ENCODE measurements at regions not wholly inside any gene's neighbourhood (a gene's known extent, or its start where the extent isn't known, plus 50 kb on each side); places are given as distances from the start of the nearest gene placed in this dataset.
"Not testable (repeated sequence)": the region's sequence is repeated elsewhere in the genome, so short reads cannot be mapped to it uniquely, and the experiment has no call there.

- no peaks in the 10 kb centered on the region for H3K4me1 Mint-ChIP-seq
- no peak overlapping the region for H3K27ac Mint-ChIP-seq
- peaks cover 6% of the 10 kb centered on the region for H3K9me3 Mint-ChIP-seq
- DNase-seq (ENCODE audit: low spot score in 2 of 2) (no peak), ATAC-seq (no peak)
- H3K4me3 Mint-ChIP-seq: no peak overlapping the region
- H3K36me3 Mint-ChIP-seq: no peaks in the 10 kb centered on the region
Measured at GRCh38 chr6:19699932-19700331, 137.2 kb upstream of the ID4 start.

GRCh38 chr6:19705606-19706005 is 131.6 kb upstream of the ID4 start:
- H3K36me3 Mint-ChIP-seq: no peaks in the 10 kb centered on the region
- no peak overlapping the region for H3K4me3 Mint-ChIP-seq
- no peaks in the 10 kb centered on the region for H3K4me1 Mint-ChIP-seq
- ATAC-seq (no peak), DNase-seq (ENCODE audit: low spot score in 2 of 2) (no peak)
- H3K27ac Mint-ChIP-seq: no peak overlapping the region
- peaks cover 2% of the 10 kb centered on the region for H3K9me3 Mint-ChIP-seq

- Mint-ChIP-seq H3K36me3 (no peaks in the 10 kb centered on the region), H3K4me3 (no peak overlapping the region), H3K9me3 (no peaks in the 10 kb centered on the region), H3K27ac (no peak overlapping the region), H3K4me1 (no peaks in the 10 kb centered on the region)
- ATAC-seq (no peak), DNase-seq (ENCODE audit: low spot score in 2 of 2) (no peak)
Measured at GRCh38 chr6:19712012-19712688, 125.0 kb upstream of the ID4 start.

- Mint-ChIP-seq H3K4me1 (no peaks in the 10 kb centered on the region), H3K27ac (no peak overlapping the region), H3K4me3 (no peak overlapping the region), H3K9me3 (no peaks in the 10 kb centered on the region), H3K36me3 (no peaks in the 10 kb centered on the region)
- ATAC-seq (no peak), DNase-seq (ENCODE audit: low spot score in 2 of 2) (no peak)
Measured at GRCh38 chr6:19712998-19713397, 124.2 kb upstream of the ID4 start.

GRCh38 chr6:19713411-19713810 is 123.8 kb upstream of the ID4 start:
- no peaks in the 10 kb centered on the region for H3K36me3 Mint-ChIP-seq
- ATAC-seq (no peak), DNase-seq (ENCODE audit: low spot score in 2 of 2) (no peak)
- no peaks in the 10 kb centered on the region for H3K9me3 Mint-ChIP-seq
- H3K4me1 Mint-ChIP-seq: no peaks in the 10 kb centered on the region
- H3K27ac Mint-ChIP-seq: no peak overlapping the region
- no peak overlapping the region for H3K4me3 Mint-ChIP-seq

- no peak for ATAC-seq
- H3K9me3 Mint-ChIP-seq: no peaks in the 10 kb centered on the region
- DNase-seq (ENCODE audit: low spot score in 2 of 2): no peak
- no peaks in the 10 kb centered on the region for H3K36me3 Mint-ChIP-seq
- H3K4me3 Mint-ChIP-seq: no peak overlapping the region
- H3K27ac Mint-ChIP-seq: no peak overlapping the region
- H3K4me1 Mint-ChIP-seq: no peaks in the 10 kb centered on the region
Measured at GRCh38 chr6:19713984-19714383, 123.2 kb upstream of the ID4 start.

GRCh38 chr6:19714434-19715166 is 122.6 kb upstream of the ID4 start:
- Mint-ChIP-seq H3K4me1 (no peaks in the 10 kb centered on the region), H3K27ac (no peak overlapping the region), H3K36me3 (no peaks in the 10 kb centered on the region), H3K4me3 (no peak overlapping the region), H3K9me3 (no peaks in the 10 kb centered on the region)
- no peak for ATAC-seq
- DNase-seq (ENCODE audit: low spot score in 2 of 2): no peak

GRCh38 chr6:19715167-19715551 is 122.0 kb upstream of the ID4 start:
- H3K36me3 Mint-ChIP-seq: no peaks in the 10 kb centered on the region
- H3K4me3 Mint-ChIP-seq: no peak overlapping the region
- no peaks in the 10 kb centered on the region for H3K4me1 Mint-ChIP-seq
- H3K9me3 Mint-ChIP-seq: no peaks in the 10 kb centered on the region
- H3K27ac Mint-ChIP-seq: no peak overlapping the region
- ATAC-seq: no peak
- DNase-seq (ENCODE audit: low spot score in 2 of 2): no peak

- Mint-ChIP-seq H3K4me1 (no peaks in the 10 kb centered on the region), H3K36me3 (no peaks in the 10 kb centered on the region), H3K4me3 (no peak overlapping the region), H3K27ac (no peak overlapping the region), H3K9me3 (no peaks in the 10 kb centered on the region)
- no peak for ATAC-seq
- DNase-seq (ENCODE audit: low spot score in 2 of 2): no peak
Measured at GRCh38 chr6:19719691-19720128, 117.5 kb upstream of the ID4 start.

GRCh38 chr6:19721766-19722377 is 115.3 kb upstream of the ID4 start:
- ATAC-seq (no peak), DNase-seq (ENCODE audit: low spot score in 2 of 2) (no peak)
- H3K36me3 Mint-ChIP-seq: no peaks in the 10 kb centered on the region
- no peaks in the 10 kb centered on the region for H3K4me1 Mint-ChIP-seq
- H3K9me3 Mint-ChIP-seq: peaks cover 6% of the 10 kb centered on the region
- no peak overlapping the region for H3K4me3 Mint-ChIP-seq
- no peak overlapping the region for H3K27ac Mint-ChIP-seq

GRCh38 chr6:19722999-19723398 is 114.2 kb upstream of the ID4 start:
- H3K4me3 Mint-ChIP-seq: no peak overlapping the region
- no peaks in the 10 kb centered on the region for H3K4me1 Mint-ChIP-seq
- H3K9me3 Mint-ChIP-seq: peaks cover 6% of the 10 kb centered on the region
- no peak overlapping the region for H3K27ac Mint-ChIP-seq
- ATAC-seq (no peak), DNase-seq (ENCODE audit: low spot score in 2 of 2) (no peak)
- H3K36me3 Mint-ChIP-seq: no peaks in the 10 kb centered on the region

- Mint-ChIP-seq H3K36me3 (no peaks in the 10 kb centered on the region), H3K4me3 (no peak overlapping the region), H3K9me3 (peaks cover 6% of the 10 kb centered on the region), H3K4me1 (no peaks in the 10 kb centered on the region), H3K27ac (no peak overlapping the region)
- DNase-seq (ENCODE audit: low spot score in 2 of 2): no peak
- ATAC-seq: no peak
Measured at GRCh38 chr6:19723545-19723944, 113.6 kb upstream of the ID4 start.

- H3K27ac Mint-ChIP-seq; H3K4me3 Mint-ChIP-seq; H3K36me3 Mint-ChIP-seq; DNase-seq (ENCODE audit: low spot score in 2 of 2); H3K4me1 Mint-ChIP-seq; ATAC-seq; H3K9me3 Mint-ChIP-seq: not testable (repeated sequence)
Measured at GRCh38 chr6:19725436-19725835, 111.7 kb upstream of the ID4 start.

- Mint-ChIP-seq H3K4me1 (no peaks in the 10 kb centered on the region), H3K4me3 (no peak overlapping the region), H3K27ac (no peak overlapping the region), H3K9me3 (peaks cover 7% of the 10 kb centered on the region), H3K36me3 (no peaks in the 10 kb centered on the region)
- ATAC-seq (no peak), DNase-seq (ENCODE audit: low spot score in 2 of 2) (no peak)
Measured at GRCh38 chr6:19731282-19731681, 105.9 kb upstream of the ID4 start.

GRCh38 chr6:19734061-19734460 is 103.1 kb upstream of the ID4 start:
- Mint-ChIP-seq H3K4me1 (no peaks in the 10 kb centered on the region), H3K9me3 (peaks cover 4% of the 10 kb centered on the region), H3K36me3 (no peaks in the 10 kb centered on the region), H3K4me3 (no peak overlapping the region), H3K27ac (no peak overlapping the region)
- DNase-seq (ENCODE audit: low spot score in 2 of 2): no peak
- no peak for ATAC-seq

- H3K36me3 Mint-ChIP-seq: no peaks in the 10 kb centered on the region
- no peak overlapping the region for H3K4me3 Mint-ChIP-seq
- H3K9me3 Mint-ChIP-seq: peaks cover 2% of the 10 kb centered on the region
- ATAC-seq (no peak), DNase-seq (ENCODE audit: low spot score in 2 of 2) (no peak)
- no peak overlapping the region for H3K27ac Mint-ChIP-seq
- H3K4me1 Mint-ChIP-seq: no peaks in the 10 kb centered on the region
Measured at GRCh38 chr6:19734519-19734918, 102.7 kb upstream of the ID4 start.
